GM10248 (cell line): ENCODE measurements at regions not wholly inside any gene's neighbourhood (a gene's known extent, or its start where the extent isn't known, plus 50 kb on each side); places are given as distances from the start of the nearest gene placed in this dataset.

ENCODE experiments used
- CTCF ChIA-PET: fragments of 300-600 bp; sonication (Branson Sonifier 250); formaldehyde crosslinking; extraction: SDS; loops from one replicate; lab custom pipeline; 2021; ENCODE audit warnings: antibody characterized with exemption; lab: Yijun Ruan, JAX
- POLR2A ChIA-PET: fragments of 350-650 bp; sonication (Branson Sonifier 250); formaldehyde crosslinking; extraction: SDS; loops from one replicate; lab custom pipeline; 2020; ENCODE audit warnings: antibody characterized with exemption; lab: Yijun Ruan, JAX
- DNase-seq: peaks from one replicate; pipeline ENCODE4 v3.0.0; 2012; ENCODE audit errors: extremely low spot score
- CTCF ChIP-seq: IDR thresholded peaks from 2 replicates; pipeline ENCODE4 v1.5.1; 2012; ENCODE audit warnings: mild to moderate bottlenecking, low read depth; ENCODE audit errors: extremely low read depth, missing control alignments, control extremely low read depth

- DNase-seq, result no peak
- no peak for TF ChIP-seq CTCF
- POLR2A ChIA-PET, result interaction anchor here (0.7 kb wide), 1 partner anchor 188 kb away, joined by 3 read pairs; no protein-coding TSS in a partner anchor
- CTCF ChIA-PET, result no interaction called here
These were observed 79.7 kb upstream of the FYN start for GRCh38 chr6:111952821-111953540.

- no peak for TF ChIP-seq CTCF
- CTCF ChIA-PET, result interaction anchor here (0.7 to 1.1 kb wide), 2 partner anchors 19 to 246 kb away, joined by 3 read pairs; no protein-coding TSS in a partner anchor
- POLR2A ChIA-PET, result no interaction called here
- DNase-seq, result no peak
These were observed 82.8 kb upstream of the FYN start for GRCh38 chr6:111956098-111956497.

- CTCF ChIA-PET, result interaction anchor here (0.6 to 1.4 kb wide), 6 partner anchors 10 to 398 kb away, joined by 3 to 5 read pairs (median 4); no protein-coding TSS in a partner anchor
- POLR2A ChIA-PET, result no interaction called here
- DNase-seq, result no peak
- no peak for TF ChIP-seq CTCF
These were observed 84.5 kb upstream of the FYN start for GRCh38 chr6:111957623-111958315.

- DNase-seq, result no peak
- TF ChIP-seq CTCF, result no peak
- ChIA-PET POLR2A (no interaction called here), CTCF (interaction anchor here (1.0 to 1.7 kb wide), 8 partner anchors 9 to 31 kb away, joined by 3 to 5 read pairs (median 4); no protein-coding TSS in a partner anchor)
These were observed 85.3 kb upstream of the FYN start for GRCh38 chr6:111958534-111958933.

- no peak for DNase-seq
- ChIA-PET CTCF (interaction anchor here (1.0 to 1.7 kb wide), 3 partner anchors 10 to 22 kb away, joined by 3 to 5 read pairs (median 4); no protein-coding TSS in a partner anchor), POLR2A (no interaction called here)
- no peak for TF ChIP-seq CTCF
These were observed 86.5 kb upstream of the FYN start for GRCh38 chr6:111959766-111960165.

GRCh38 chr6:111967131-111967530 is 86.8 kb upstream of the CCN6 start:
- no peak for TF ChIP-seq CTCF
- no peak for DNase-seq
- ChIA-PET CTCF (interaction anchor here (0.6 to 1.1 kb wide), 4 partner anchors 8 to 86 kb away, joined by 3 to 5 read pairs (median 3); no protein-coding TSS in a partner anchor), POLR2A (no interaction called here)
